Activated gamma-delta T cell treated with anti-CD3 and anti-CD28 coated beads, Interleukin-2, amount 50 U/mL, for 16 hours (primary cell): ENCODE measurements at regions not wholly inside any gene's neighbourhood (a gene's known extent, or its start where the extent isn't known, plus 50 kb on each side); places are given as distances from the start of the nearest gene placed in this dataset.
"Not testable (repeated sequence)": the region's sequence is repeated elsewhere in the genome, so short reads cannot be mapped to it uniquely, and the experiment has no call there.

Experiments used
- DNase-seq: peaks from one replicate; pipeline ENCODE4 v3.0.0-alpha.2; 2020; ENCODE audit warnings: low read depth

GRCh38 chr2:128414946-128415778 is 96.5 kb upstream of the HS6ST1 start:
- no peak for DNase-seq

GRCh38 chr2:128415779-128416061 is 97.1 kb upstream of the HS6ST1 start:
- no peak for DNase-seq

- no peak for DNase-seq
Observed at GRCh38 chr2:128416109-128416785, 97.6 kb upstream of the HS6ST1 start.

GRCh38 chr2:128416806-128417205 is 98.1 kb upstream of the HS6ST1 start:
- DNase-seq = no peak

- DNase-seq = not testable (repeated sequence)
Observed at GRCh38 chr2:128417264-128417663, 98.6 kb upstream of the HS6ST1 start.

- DNase-seq = no peak
Observed at GRCh38 chr2:128420131-128420530, 101.5 kb upstream of the HS6ST1 start.

GRCh38 chr2:128420776-128421175 is 102.1 kb upstream of the HS6ST1 start:
- no peak for DNase-seq

- no peak for DNase-seq
Observed at GRCh38 chr2:128421286-128421685, 102.6 kb upstream of the HS6ST1 start.

GRCh38 chr2:128421861-128422311 is 103.2 kb upstream of the HS6ST1 start:
- no peak for DNase-seq

- no peak for DNase-seq
Observed at GRCh38 chr2:128422571-128422970, 103.9 kb upstream of the HS6ST1 start.

GRCh38 chr2:128423788-128424165 is 105.1 kb upstream of the HS6ST1 start:
- no peak for DNase-seq

GRCh38 chr2:128424406-128425171 is 105.9 kb upstream of the HS6ST1 start:
- DNase-seq = no peak

GRCh38 chr2:128425216-128425615 is 106.5 kb upstream of the HS6ST1 start:
- no peak for DNase-seq

GRCh38 chr2:128425731-128426620 is 107.3 kb upstream of the HS6ST1 start:
- no peak for DNase-seq

- DNase-seq = no peak
Observed at GRCh38 chr2:128427413-128427755, 108.7 kb upstream of the HS6ST1 start.

- no peak for DNase-seq
Observed at GRCh38 chr2:128428415-128428814, 109.7 kb upstream of the HS6ST1 start.

GRCh38 chr2:128432423-128432822 is 113.8 kb upstream of the HS6ST1 start:
- DNase-seq = no peak

- no peak for DNase-seq
Observed at GRCh38 chr2:128433911-128434550, 115.4 kb upstream of the HS6ST1 start.

GRCh38 chr2:128435576-128436478 is 117.2 kb upstream of the HS6ST1 start:
- DNase-seq = no peak

GRCh38 chr2:128436479-128437203 is 118.0 kb upstream of the HS6ST1 start:
- DNase-seq = no peak
